ENCODE measurements at regions not wholly inside any gene's neighbourhood (a gene's known extent, or its start where the extent isn't known, plus 50 kb on each side); places are given as distances from the start of the nearest gene placed in this dataset.

GRCh38 chr6:145082359-145082758, 653.0 kb downstream of the EPM2A start:
- Mint-ChIP-seq H3K36me3 (ENCODE audit: low read depth) (no peaks in the 10 kb centered on the region), H3K9me3 (no peaks in the 10 kb centered on the region), H3K27ac (no peak overlapping the region), H3K4me3 (no peak overlapping the region), H3K4me1 (ENCODE audit: low read depth) (no peaks in the 10 kb centered on the region), H3K27me3 (no peaks in the 10 kb centered on the region)
- ATAC-seq = no peak
- intact Hi-C loops (cut with micrococcal nuclease) = no loop called here
- ChIA-PET POLR2A (no interaction called here), CTCF (no interaction called here)
- no peak for TF ChIP-seq CTCF (IDR thresholded peaks at IDR 0.05)
- no peak for DNase-seq

GRCh38 chr6:145086197-145086596, 649.1 kb downstream of the EPM2A start:
- no peak for ATAC-seq
- ChIA-PET CTCF (interaction anchor here (1.6 kb wide), 1 partner anchor 10 kb away, joined by 3 read pairs; no protein-coding TSS in a partner anchor), POLR2A (no interaction called here)
- Mint-ChIP-seq H3K27me3 (peaks cover 7% of the 10 kb centered on the region), H3K4me3 (no peak overlapping the region), H3K36me3 (ENCODE audit: low read depth) (no peaks in the 10 kb centered on the region), H3K4me1 (ENCODE audit: low read depth) (no peaks in the 10 kb centered on the region), H3K9me3 (no peaks in the 10 kb centered on the region), H3K27ac (no peak overlapping the region)
- no peak for DNase-seq
- TF ChIP-seq CTCF (IDR thresholded peaks at IDR 0.05) = no peak
- intact Hi-C loops (cut with micrococcal nuclease) = no loop called here

GRCh38 chr6:145087034-145087433, 648.3 kb downstream of the EPM2A start:
- peaks cover 13% of the 10 kb centered on the region for H3K27me3 Mint-ChIP-seq
- H3K36me3 Mint-ChIP-seq (ENCODE audit: low read depth) = no peaks in the 10 kb centered on the region
- TF ChIP-seq CTCF (IDR thresholded peaks at IDR 0.05) = no peak
- ChIA-PET POLR2A (no interaction called here), CTCF (no interaction called here)
- no peaks in the 10 kb centered on the region for H3K9me3 Mint-ChIP-seq
- DNase-seq (no peak), ATAC-seq (no peak)
- no peak overlapping the region for H3K4me3 Mint-ChIP-seq
- intact Hi-C loops (cut with micrococcal nuclease) = no loop called here
- H3K4me1 Mint-ChIP-seq (ENCODE audit: low read depth) = no peaks in the 10 kb centered on the region
- H3K27ac Mint-ChIP-seq = no peak overlapping the region

GRCh38 chr6:145090801-145091585, 644.3 kb downstream of the EPM2A start:
- Mint-ChIP-seq H3K4me3 (no peak overlapping the region), H3K27ac (no peak overlapping the region), H3K9me3 (no peaks in the 10 kb centered on the region), H3K36me3 (ENCODE audit: low read depth) (no peaks in the 10 kb centered on the region), H3K4me1 (ENCODE audit: low read depth) (no peaks in the 10 kb centered on the region), H3K27me3 (peaks cover 13% of the 10 kb centered on the region)
- no peak for TF ChIP-seq CTCF (IDR thresholded peaks at IDR 0.05)
- DNase-seq = no peak
- ATAC-seq = no peak
- ChIA-PET CTCF (no interaction called here), POLR2A (no interaction called here)
- intact Hi-C loops (cut with micrococcal nuclease) = no loop called here

GRCh38 chr6:145091586-145092142, 643.7 kb downstream of the EPM2A start:
- no peak for TF ChIP-seq CTCF (IDR thresholded peaks at IDR 0.05)
- Mint-ChIP-seq H3K4me3 (no peak overlapping the region), H3K27me3 (peaks cover 13% of the 10 kb centered on the region), H3K4me1 (ENCODE audit: low read depth) (no peaks in the 10 kb centered on the region), H3K27ac (no peak overlapping the region), H3K36me3 (ENCODE audit: low read depth) (no peaks in the 10 kb centered on the region), H3K9me3 (no peaks in the 10 kb centered on the region)
- ChIA-PET CTCF (no interaction called here), POLR2A (no interaction called here)
- DNase-seq = no peak
- no peak for ATAC-seq
- intact Hi-C loops (cut with micrococcal nuclease) = no loop called here
